Femur (tissue), 1 donor: ENCODE measurements at regions not wholly inside any gene's neighbourhood (a gene's known extent, or its start where the extent isn't known, plus 50 kb on each side); places are given as distances from the start of the nearest gene placed in this dataset.

Experiments used
- DNase-seq: peaks from one replicate; pipeline ENCODE4 v3.0.0-alpha.2; 2017

DNA sequence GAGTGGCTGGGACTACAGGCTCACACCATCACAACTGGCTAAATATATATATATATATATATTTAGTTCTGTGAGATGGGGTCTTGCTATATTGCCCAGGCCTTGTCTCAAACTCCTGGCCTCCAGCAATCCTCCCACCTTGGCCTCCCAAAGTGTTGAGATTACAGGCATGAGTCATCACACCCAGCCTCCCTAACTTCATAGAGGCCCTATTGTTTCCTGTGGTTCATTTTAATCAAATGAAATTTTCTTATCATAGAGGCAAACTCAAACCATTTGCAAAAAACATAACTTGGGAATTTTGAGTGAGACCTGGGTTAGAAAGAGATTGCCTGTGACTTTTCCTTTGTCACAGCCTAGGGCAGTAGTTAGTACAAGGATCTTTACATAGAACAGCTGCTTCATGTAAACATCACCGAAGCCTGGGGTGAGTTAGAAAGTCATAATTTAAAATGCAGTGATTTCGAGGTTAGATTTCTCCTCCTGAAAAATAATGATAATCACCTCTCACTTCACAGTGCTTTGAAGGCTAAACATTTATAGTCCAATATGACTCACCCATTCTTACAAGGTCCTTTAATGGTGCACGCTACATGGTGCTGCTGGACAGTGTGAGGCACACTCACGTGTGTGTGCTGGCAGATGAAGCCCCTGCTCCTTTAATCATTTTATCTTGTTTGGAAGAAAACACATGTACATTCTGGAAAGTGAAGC is 188.9 kb downstream of the RHOU start:
- no peak for DNase-seq

- no peak for DNase-seq
Measured at GRCh38 chr1:228925691-228926090, 190.4 kb downstream of the RHOU start.

- no peak for DNase-seq
Measured at GRCh38 chr1:228927421-228927820, 192.1 kb downstream of the RHOU start.

DNA sequence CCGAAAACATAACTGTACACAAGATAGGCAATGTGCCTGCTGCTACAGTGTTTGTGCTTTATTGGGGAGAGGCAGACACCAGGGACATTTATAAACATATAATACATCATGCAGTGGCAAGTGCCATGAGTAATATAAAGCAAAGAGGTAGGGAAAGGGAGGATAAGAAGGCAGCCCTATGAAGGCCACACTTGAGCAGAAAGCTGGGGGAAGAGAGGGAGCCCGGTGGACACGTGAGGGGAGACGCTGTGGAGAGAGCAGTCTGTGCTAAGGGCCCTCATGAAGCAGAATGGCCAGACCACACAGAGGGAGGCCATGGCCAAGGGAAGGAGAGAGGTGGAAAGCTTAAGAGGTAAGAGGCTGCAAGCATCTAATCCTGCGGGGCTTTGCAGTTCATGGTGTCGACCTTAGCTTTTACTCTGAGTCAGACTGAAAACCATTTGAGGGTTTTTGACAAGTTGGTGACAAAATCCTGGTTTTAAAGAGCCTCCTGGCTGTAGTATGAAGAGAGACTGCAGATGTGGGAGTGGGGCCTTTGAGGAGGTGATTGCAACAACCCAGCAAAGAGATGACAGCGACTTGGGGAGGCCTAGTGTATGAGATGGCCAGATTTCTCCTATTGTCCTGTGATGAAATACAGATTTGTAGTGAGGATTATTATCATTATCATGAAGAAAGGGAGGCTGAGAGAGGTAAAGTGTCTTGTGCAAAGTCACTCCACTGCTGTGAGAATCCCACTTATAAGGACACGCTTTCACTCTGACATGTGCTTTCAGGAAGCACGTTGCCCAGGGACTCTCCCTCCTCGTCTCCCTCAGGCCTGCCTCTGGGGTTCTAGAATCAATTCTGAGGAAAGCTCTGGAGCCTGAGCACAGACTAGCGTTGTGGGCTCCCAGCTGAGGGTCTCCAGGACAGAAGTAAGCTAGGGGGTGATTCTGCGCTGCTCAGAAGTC is 192.9 kb downstream of the RHOU start:
- DNase-seq, result no peak

- no peak for DNase-seq
Measured at GRCh38 chr1:228929476-228930027, 194.3 kb downstream of the RHOU start.

GRCh38 chr1:228930479-228930957 is 195.2 kb downstream of the RHOU start:
- DNase-seq, result no peak

DNA sequence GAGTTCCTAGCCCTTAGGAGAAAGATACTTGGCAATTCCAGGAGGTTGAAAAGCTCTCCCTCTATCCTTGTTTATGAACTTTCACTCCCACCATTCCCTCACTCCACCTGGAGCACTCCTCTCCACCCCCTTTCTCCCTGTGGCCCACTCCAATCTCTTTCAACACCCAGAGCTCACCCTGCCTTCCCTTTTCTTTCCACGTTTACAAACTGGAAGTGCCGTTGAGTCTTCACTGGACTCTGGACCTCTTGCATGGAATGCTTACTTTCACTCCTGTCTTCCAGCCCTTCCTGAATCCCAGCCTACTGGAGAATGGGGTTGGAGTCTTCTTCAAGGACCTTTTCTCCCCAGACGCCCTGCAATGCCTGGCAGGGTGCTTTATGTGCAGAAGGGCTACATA is 198.5 kb downstream of the RHOU start:
- DNase-seq, result no peak

GRCh38 chr1:228935198-228935663 is 200.0 kb downstream of the RHOU start:
- no peak for DNase-seq

- DNase-seq, result no peak
Measured at GRCh38 chr1:228935855-228936727, 200.8 kb downstream of the RHOU start.

DNA sequence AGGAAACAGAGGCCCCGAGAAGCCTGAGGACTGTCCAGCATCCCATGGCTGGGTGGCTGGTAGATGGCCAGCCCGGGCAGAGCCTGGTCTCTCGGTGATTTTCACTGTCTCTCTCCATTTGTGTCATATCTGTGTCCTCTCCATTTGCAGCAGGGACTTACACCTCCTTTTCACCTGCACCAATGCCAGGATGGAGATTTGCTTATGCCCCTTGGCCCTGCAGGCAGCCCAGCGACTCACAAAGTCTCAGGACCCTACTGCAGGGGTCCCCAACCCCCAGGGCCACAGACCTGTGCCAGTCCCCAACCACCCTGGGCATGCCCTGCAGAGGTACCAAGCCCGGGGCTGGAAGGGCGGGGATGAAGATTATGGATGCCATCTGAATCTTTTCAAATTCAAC is 201.6 kb downstream of the RHOU start:
- no peak for DNase-seq

DNA sequence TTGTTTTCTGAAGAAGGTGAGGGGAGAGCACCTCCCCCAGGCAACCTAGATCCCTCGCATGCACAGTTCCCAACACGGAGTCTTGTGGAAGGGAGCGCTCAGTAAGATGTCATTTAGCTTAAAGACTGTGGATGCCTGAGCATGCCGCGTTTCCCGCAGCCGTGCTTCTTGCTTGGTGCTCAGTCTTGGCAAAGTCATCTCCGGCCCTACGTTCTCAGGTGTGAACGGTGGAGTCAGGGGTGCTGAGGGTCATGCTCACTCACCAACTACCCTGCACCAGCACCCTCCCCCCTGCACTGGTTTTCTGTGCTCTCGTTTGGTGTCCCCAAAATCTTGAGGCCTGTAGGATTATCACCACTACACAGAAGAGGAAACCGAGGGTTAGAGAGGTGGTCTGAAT is 202.1 kb downstream of the RHOU start:
- DNase-seq, result no peak

- DNase-seq, result peak; percentile 52
Measured at GRCh38 chr1:228937851-228938536, 202.7 kb downstream of the RHOU start.

GRCh38 chr1:228938537-228938901 is 203.2 kb downstream of the RHOU start:
- peak; percentile 49 for DNase-seq

GRCh38 chr1:228939001-228939691 is 203.9 kb downstream of the RHOU start:
- no peak for DNase-seq

GRCh38 chr1:228939881-228940392 is 204.7 kb downstream of the RHOU start:
- no peak for DNase-seq

DNA sequence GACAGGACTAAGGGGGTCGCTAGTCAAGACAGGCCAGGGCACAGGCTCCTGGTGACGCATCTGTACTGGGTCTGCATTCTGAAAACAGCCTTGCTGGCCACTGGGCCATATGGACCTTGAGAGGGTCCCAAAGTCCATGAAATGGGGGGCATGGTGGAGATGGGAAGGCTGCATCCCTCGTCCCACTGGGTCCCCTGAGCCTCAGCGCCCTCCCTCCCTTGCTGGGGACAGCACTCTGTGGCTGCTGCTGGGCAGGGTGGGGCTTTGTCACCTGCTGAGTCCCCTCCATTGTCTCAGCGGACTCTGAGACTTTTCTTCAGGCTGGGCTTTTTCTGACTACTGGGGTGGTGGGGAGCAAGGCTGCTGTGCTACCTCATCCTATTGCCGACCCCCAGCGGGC is 205.2 kb downstream of the RHOU start:
- no peak for DNase-seq

DNA sequence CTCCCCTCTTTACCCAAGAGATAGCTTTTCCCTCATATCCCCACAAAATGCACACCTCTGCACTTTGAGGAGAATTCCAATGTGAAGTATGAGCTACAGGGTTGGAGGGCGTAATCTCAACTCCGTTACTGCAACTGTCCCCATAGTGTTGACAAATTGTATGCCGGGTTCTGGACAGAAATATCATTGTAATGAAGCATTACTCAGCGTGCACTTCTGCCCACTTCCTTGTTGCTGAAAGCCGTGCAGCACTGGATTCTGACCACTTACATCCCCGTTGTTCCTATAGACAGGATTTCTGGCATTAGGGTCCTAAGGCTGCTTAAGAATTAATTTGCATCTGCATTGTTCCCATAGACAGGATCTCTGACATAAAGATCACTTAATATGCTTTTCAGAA is 205.6 kb downstream of the RHOU start:
- DNase-seq, result no peak

- DNase-seq, result no peak
Measured at GRCh38 chr1:228941666-228942065, 206.4 kb downstream of the RHOU start.

DNA sequence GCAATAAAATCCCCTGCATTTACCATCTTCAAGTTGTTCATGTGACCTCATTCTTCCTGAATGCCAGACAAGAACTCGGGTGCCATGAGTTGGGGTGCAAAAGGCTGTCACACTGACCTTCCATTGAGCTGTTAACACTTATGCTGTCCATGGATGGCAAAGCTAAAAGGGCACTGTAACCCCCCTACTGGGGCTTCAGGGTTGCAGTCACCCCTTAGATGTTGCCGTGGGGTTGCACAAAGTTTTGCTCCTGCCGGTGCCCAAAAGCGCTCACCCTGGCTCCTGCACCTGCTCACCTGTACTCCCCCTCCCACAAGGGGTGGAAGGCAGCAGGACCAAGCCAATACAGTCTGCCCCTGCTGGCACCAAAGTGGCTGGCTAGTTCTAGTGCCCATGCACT is 208.2 kb downstream of the RHOU start:
- DNase-seq, result no peak

- DNase-seq, result no peak
Measured at GRCh38 chr1:228944296-228944695, 209.0 kb downstream of the RHOU start.

GRCh38 chr1:228944935-228945371 is 209.7 kb downstream of the RHOU start:
- no peak for DNase-seq
